ENCODE measurements at regions not wholly inside any gene's neighbourhood (a gene's known extent, or its start where the extent isn't known, plus 50 kb on each side); places are given as distances from the start of the nearest gene placed in this dataset.

DNA sequence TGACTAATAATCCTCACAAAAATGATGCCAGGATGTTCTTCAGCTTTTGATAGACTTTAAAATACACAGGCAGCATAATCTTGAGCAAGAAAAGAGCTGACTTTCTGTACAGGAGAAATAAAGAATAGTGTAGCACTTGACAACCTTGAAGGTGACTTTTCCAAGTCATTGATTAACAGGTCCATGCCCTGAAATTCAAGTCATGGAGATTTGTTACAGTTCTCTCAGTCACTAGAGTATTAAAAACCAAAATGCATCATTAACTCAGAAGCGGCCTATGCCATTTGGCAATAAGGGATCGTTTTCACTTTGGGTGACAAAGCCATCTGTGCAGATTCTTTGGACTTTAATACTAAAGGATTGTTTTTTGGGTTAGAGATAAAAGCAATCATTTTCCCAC lies 692.7 kb upstream of the SGO1 start:
- TF ChIP-seq, protein P1, sequence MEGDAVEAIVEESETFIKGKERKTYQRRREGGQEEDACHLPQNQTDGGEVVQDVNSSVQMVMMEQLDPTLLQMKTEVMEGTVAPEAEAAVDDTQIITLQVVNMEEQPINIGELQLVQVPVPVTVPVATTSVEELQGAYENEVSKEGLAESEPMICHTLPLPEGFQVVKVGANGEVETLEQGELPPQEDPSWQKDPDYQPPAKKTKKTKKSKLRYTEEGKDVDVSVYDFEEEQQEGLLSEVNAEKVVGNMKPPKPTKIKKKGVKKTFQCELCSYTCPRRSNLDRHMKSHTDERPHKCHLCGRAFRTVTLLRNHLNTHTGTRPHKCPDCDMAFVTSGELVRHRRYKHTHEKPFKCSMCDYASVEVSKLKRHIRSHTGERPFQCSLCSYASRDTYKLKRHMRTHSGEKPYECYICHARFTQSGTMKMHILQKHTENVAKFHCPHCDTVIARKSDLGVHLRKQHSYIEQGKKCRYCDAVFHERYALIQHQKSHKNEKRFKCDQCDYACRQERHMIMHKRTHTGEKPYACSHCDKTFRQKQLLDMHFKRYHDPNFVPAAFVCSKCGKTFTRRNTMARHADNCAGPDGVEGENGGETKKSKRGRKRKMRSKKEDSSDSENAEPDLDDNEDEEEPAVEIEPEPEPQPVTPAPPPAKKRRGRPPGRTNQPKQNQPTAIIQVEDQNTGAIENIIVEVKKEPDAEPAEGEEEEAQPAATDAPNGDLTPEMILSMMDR (IDR thresholded peaks at IDR 0.05) = no peak
- no peak for TF ChIP-seq POLR2A (IDR thresholded peaks at IDR 0.05)

Data from thyroid gland (tissue), 4 donors.